ENCODE measurements at regions not wholly inside any gene's neighbourhood (a gene's known extent, or its start where the extent isn't known, plus 50 kb on each side); places are given as distances from the start of the nearest gene placed in this dataset.
"Not testable (repeated sequence)": the region's sequence is repeated elsewhere in the genome, so short reads cannot be mapped to it uniquely, and the experiment has no call there.

DNA sequence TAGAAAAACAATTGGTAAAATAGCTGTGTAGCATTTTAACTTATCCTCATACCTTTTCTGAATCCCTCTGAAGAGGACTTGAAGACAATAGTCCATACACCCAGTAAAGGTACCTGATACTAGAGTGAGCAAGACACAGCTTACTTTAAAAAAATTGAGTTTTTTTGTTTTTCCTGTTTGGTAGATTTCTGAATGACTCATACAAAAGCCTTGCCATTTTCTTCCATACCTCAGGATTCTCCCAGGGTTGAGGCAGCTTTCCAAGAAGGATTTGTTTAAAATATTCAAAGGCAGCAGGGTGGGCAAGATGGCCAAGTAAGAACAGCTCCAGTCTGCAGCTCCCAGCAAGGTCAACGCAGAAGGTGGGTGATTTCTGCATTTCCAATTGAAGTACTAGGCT lies 551.0 kb upstream of the LRATD1 start:
- TF ChIP-seq, protein P1, sequence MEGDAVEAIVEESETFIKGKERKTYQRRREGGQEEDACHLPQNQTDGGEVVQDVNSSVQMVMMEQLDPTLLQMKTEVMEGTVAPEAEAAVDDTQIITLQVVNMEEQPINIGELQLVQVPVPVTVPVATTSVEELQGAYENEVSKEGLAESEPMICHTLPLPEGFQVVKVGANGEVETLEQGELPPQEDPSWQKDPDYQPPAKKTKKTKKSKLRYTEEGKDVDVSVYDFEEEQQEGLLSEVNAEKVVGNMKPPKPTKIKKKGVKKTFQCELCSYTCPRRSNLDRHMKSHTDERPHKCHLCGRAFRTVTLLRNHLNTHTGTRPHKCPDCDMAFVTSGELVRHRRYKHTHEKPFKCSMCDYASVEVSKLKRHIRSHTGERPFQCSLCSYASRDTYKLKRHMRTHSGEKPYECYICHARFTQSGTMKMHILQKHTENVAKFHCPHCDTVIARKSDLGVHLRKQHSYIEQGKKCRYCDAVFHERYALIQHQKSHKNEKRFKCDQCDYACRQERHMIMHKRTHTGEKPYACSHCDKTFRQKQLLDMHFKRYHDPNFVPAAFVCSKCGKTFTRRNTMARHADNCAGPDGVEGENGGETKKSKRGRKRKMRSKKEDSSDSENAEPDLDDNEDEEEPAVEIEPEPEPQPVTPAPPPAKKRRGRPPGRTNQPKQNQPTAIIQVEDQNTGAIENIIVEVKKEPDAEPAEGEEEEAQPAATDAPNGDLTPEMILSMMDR (conservative IDR thresholded peaks at IDR 0.05) = no peak
- no peak for TF ChIP-seq ZFX (IDR thresholded peaks at IDR 0.05)
- no peak overlapping the region for H3K27ac ChIP-seq

- H3K27ac ChIP-seq = no peak overlapping the region
Observed at GRCh38 chr2:14082640-14083039, 549.9 kb upstream of the LRATD1 start.

GRCh38 chr2:14094592-14094991 lies 537.9 kb upstream of the LRATD1 start:
- no peak overlapping the region for H3K27ac ChIP-seq

More at GRCh38 chr2:14082640-14083039, 549.9 kb upstream of the LRATD1 start:
- no peak for TF ChIP-seq ZFX (IDR thresholded peaks at IDR 0.05)
- TF ChIP-seq, protein P1 (conservative IDR thresholded peaks at IDR 0.05) = no peak

GRCh38 chr2:14099101-14099500 lies 533.4 kb upstream of the LRATD1 start:
- H3K27ac ChIP-seq = not testable (repeated sequence)

More at GRCh38 chr2:14094592-14094991, 537.9 kb upstream of the LRATD1 start:
- no peak for TF ChIP-seq ZFX (IDR thresholded peaks at IDR 0.05)
- TF ChIP-seq, protein P1 (conservative IDR thresholded peaks at IDR 0.05) = no peak

DNA sequence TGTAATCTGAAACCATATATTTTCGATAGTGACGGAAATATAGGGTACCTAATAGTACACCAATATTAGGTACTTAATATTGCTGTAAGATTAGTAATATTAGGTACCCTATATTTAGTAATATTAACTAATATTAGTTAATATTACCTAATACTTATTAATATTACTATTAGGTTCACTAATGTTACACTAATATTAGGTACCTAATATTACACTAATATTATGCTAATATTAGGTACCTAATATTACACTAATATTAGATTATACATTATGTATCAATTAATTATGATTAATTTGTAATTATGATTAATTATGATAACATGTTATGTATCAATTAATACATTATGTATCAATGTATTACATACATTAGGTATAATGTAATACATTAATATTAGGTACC lies 518.2 kb upstream of the LRATD1 start:
- H3K27ac ChIP-seq = no peak overlapping the region
- TF ChIP-seq, protein P1 (conservative IDR thresholded peaks at IDR 0.05) = no peak

DNA sequence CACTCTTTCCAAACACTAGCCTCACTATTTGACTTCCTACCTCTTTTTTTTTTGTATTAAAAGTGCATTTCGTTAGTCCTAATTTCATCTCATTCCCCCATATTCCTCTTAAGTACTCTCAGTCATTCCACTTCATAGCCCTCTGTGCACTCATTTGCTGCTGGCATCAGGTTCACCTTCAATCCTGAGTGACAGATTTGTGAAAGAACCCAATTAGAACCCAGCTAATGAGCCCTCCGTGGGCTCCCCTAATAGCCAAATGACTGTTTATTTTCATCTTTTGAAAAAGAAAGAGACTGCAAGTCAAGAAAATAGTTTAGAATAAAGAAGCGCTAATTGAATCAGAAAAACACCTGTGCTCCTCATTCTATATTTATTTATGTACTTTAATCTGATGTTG lies 512.1 kb upstream of the LRATD1 start:
- no peak for TF ChIP-seq ZFX (IDR thresholded peaks at IDR 0.05)
- TF ChIP-seq, protein P1 (conservative IDR thresholded peaks at IDR 0.05) = no peak
- H3K27ac ChIP-seq = no peak overlapping the region

DNA sequence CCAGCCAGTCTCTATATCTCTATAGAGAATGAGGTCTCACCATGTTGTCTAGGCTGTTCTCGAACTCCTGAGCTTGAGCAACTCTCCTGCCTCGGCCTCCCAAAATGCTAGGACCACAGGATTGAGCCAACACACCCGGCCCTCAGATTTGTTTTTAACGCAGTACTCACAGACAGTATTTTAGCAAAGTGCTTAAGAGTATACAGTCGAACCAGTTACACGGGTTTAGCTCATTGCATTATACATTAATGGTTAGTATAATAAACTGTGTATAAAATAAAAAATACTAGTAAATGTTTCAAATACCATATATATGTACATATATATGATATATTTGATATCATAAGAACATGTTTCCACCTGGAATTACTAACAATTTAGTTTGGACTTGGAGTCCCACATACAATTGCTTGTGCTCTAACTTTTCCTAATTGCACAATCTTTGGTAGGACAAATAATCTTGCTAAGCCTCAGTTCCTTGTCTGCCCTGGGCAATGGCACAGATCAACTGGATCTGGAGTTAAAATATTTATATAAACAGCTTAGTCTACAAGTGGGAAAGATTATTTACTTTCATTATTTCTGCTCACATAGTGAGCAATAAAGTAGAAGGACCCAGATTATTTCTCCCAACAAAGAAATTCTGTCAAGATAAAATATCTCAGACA lies 508.9 kb upstream of the LRATD1 start:
- TF ChIP-seq ZFX (IDR thresholded peaks at IDR 0.05) = no peak
- TF ChIP-seq, protein P1 (conservative IDR thresholded peaks at IDR 0.05) = no peak
- peak overlapping the region; percentile 47; the same call in 1 of the 2 replicates for H3K27ac ChIP-seq

All from C4-2B (cell line).